Esophagus squamous epithelium (tissue), 4 donors: ENCODE measurements at regions not wholly inside any gene's neighbourhood (a gene's known extent, or its start where the extent isn't known, plus 50 kb on each side); places are given as distances from the start of the nearest gene placed in this dataset.

Experiments used
- CTCF ChIP-seq, 6 experiments: fragments of 450-650 bp in 4 of 6; fragments of 200-600 bp in 2 of 6; sonication (generic) in 2 of 6; IDR thresholded peaks; one replicate each; pipeline ENCODE4 v1.5.1; 2016 to 2019; ENCODE audit warnings: antibody characterized with exemption in 6 of 6, mild to moderate bottlenecking in 4 of 6, moderate library complexity in 4 of 6
- POLR2A ChIP-seq, 4 donors: fragments of 450-650 bp; IDR thresholded peaks; one replicate each; pipeline ENCODE4 v1.6.1; 2017; ENCODE audit warnings: antibody characterized with exemption in 4 of 4, mild to moderate bottlenecking in 4 of 4, moderate library complexity in 3 of 4

- TF ChIP-seq CTCF (IDR thresholded peaks at IDR 0.05) = no peak
- no peak for TF ChIP-seq POLR2A (IDR thresholded peaks at IDR 0.05)
These were observed 222.5 kb downstream of the PMAIP1 start for GRCh38 chr18:60122339-60122738.
